K562 (cell line): ENCODE measurements at regions not wholly inside any gene's neighbourhood (a gene's known extent, or its start where the extent isn't known, plus 50 kb on each side); places are given as distances from the start of the nearest gene placed in this dataset.

Experiments
- ATAC-seq: fragments of 200-7000 bp; cut with Tn5 transposase; 3 replicates; pipeline ENCODE4 v1.9.1; 2020; ENCODE audit warnings: moderate library complexity
- BruUV-seq: library from RNA; stranded (reverse); fragments of 400-500 nt; replicated peaks from 2 replicates; lab custom pipeline; 2021; lab: Mats Ljungman, UMichigan
- CTCF ChIA-PET: fragments of 300-600 bp; formaldehyde crosslinking; extraction: SDS; loops from one replicate; lab custom pipeline; 2021; ENCODE audit warnings: low intra/inter-chr PET ratio; lab: Yijun Ruan, JAX
- POLR2A ChIA-PET: fragments of 300-600, 350-650 bp; sonication (Branson Sonifier 250); formaldehyde crosslinking; extraction: SDS; loops from one replicate; lab custom pipeline; 2021; ENCODE audit warnings: antibody characterized with exemption, inconsistent platforms; lab: Yijun Ruan, JAX
- DNase-seq, 4 experiments: peaks; one replicate each; pipeline versions ENCODE4 v3.0.0 to v3.0.0-alpha.2; 2011 to 2018; ENCODE audit warnings: low spot score in 3 of 4, mixed read lengths in 3 of 4; ENCODE audit errors: extremely low read depth in 1 of 4
- FAIRE-seq: peaks from 2 replicates; lab custom pipeline; 2011; peaks lifted over from hg19 to GRCh38; lab: Jason Lieb, UNC
- H2AFZ ChIP-seq: 2 replicates; pipeline ENCODE4 v1.6.0; 2011; ENCODE audit warnings: low read depth, low read length, control low read depth, inconsistent platforms
- H3K27ac ChIP-seq: fragments of 200-600 bp; 3 replicates; pipeline ENCODE4 v1.8.0; 2011; ENCODE audit warnings: low read depth, mild to moderate bottlenecking, control low read depth, inconsistent platforms, low read length, moderate library complexity, mixed read lengths; ENCODE audit errors: extremely low read depth
- H3K27me3 ChIP-seq, 2 experiments: fragments of 300-600 bp in 1 of 2; 2 replicates in 1 of 2; 3 replicates in 1 of 2; pipeline versions ENCODE4 v1.6.0 to v1.8.0; 2011; ENCODE audit warnings: inconsistent platforms in 2 of 2, low read length in 2 of 2, mild to moderate bottlenecking in 1 of 2, mixed read lengths in 1 of 2, moderate library complexity in 1 of 2; ENCODE audit not compliant: control insufficient read depth in 2 of 2, insufficient read depth in 2 of 2
- H3K36me3 ChIP-seq: fragments of 300-600 bp; 3 replicates; pipeline ENCODE4 v1.8.0; 2011; ENCODE audit warnings: mild to moderate bottlenecking, low read length, inconsistent platforms; ENCODE audit not compliant: control insufficient read depth, insufficient read depth
- H3K4me1 ChIP-seq, 2 experiments: fragments of 200-600 bp in 1 of 2; replicated peaks in 1 of 2; 2 replicates in 1 of 2; 3 replicates in 1 of 2; pipeline versions ENCODE4 v1.5.1 to v1.8.0; 2011; ENCODE audit warnings: inconsistent platforms in 2 of 2, low read length in 2 of 2, mild to moderate bottlenecking in 1 of 2, mixed read lengths in 1 of 2, moderate library complexity in 1 of 2; ENCODE audit not compliant: control insufficient read depth in 2 of 2, insufficient read depth in 2 of 2
- H3K4me2 ChIP-seq: 2 replicates; pipeline ENCODE4 v1.6.1; 2011; ENCODE audit warnings: low read length, control low read depth, inconsistent platforms, mixed read lengths; ENCODE audit not compliant: insufficient read depth
- H3K4me3 ChIP-seq: fragments of 200-600 bp; sonication (generic), shearing (Covaris generic); 2 replicates; pipeline ENCODE4 v1.5.1; 2016; ENCODE audit warnings: control low read depth, inconsistent platforms
- H3K79me2 ChIP-seq: fragments of 200-600 bp; 3 replicates; pipeline ENCODE4 v1.8.0; 2011; ENCODE audit warnings: low read length, inconsistent platforms; ENCODE audit not compliant: control insufficient read depth, insufficient read depth
- H3K9ac ChIP-seq, 2 experiments: 2 replicates each; pipeline versions ENCODE4 v1.6.0 to v1.6.1; 2011; ENCODE audit warnings: low read depth in 2 of 2, low read length in 2 of 2, control low read depth in 1 of 2, inconsistent platforms in 1 of 2, mild to moderate bottlenecking in 1 of 2, mixed read lengths in 1 of 2; ENCODE audit not compliant: insufficient read depth in 1 of 2
- H3K9me1 ChIP-seq: one replicate; pipeline ENCODE4 v1.6.0; 2011; ENCODE audit warnings: inconsistent platforms, mild to moderate bottlenecking, low read length, moderate library complexity; ENCODE audit not compliant: control insufficient read depth, insufficient read depth
- H3K9me3 ChIP-seq: replicated peaks from 2 replicates; pipeline ENCODE4 v1.5.1; 2011; ENCODE audit warnings: low read depth, low read length, inconsistent platforms; ENCODE audit not compliant: control insufficient read depth, insufficient read depth
- H4K20me1 ChIP-seq: replicated peaks from 2 replicates; pipeline ENCODE4 v1.6.1; 2011; ENCODE audit warnings: low read length, inconsistent platforms, mixed read lengths; ENCODE audit not compliant: control insufficient read depth, insufficient read depth
- ASH1L ChIP-seq: fragments of 450-650 bp; IDR thresholded peaks from 2 replicates; pipeline ENCODE4 v1.6.1; 2018; ENCODE audit warnings: borderline replicate concordance, mild to moderate bottlenecking, low read depth; ENCODE audit not compliant: partially characterized antibody
- CHD1 ChIP-seq: fragments of 200-600 bp; sonication (generic); IDR thresholded peaks from one replicate; pipeline ENCODE4 v1.6.1; 2012; ENCODE audit warnings: mild to moderate bottlenecking, moderate library complexity, low read length, inconsistent platforms
- ELF1 ChIP-seq: fragments of 200-800 bp; sonication (Bioruptor generic); IDR thresholded peaks from 2 replicates; pipeline ENCODE4 v1.6.1; 2016; ENCODE audit warnings: missing genetic modification characterization, missing compliant biosample characterization
- GTF2F1 ChIP-seq: IDR thresholded peaks from 2 replicates; pipeline ENCODE4 v1.6.1; 2011; ENCODE audit warnings: low read depth, low read length, improper control_type of control experiment
- IRF2 ChIP-seq: sonication (generic); formaldehyde crosslinking; IDR thresholded peaks from 2 replicates; pipeline ENCODE4 v1.8.1; 2022; ENCODE audit warnings: mild to moderate bottlenecking, missing genetic modification reagents
- NFXL1 ChIP-seq: fragments of 450-650 bp; formaldehyde crosslinking; IDR thresholded peaks from 2 replicates; pipeline ENCODE4 v1.4.0; 2021; ENCODE audit warnings: mild to moderate bottlenecking
- POLR2AphosphoS2 ChIP-seq: IDR thresholded peaks from 2 replicates; pipeline ENCODE4 v1.6.1; 2012; ENCODE audit warnings: low read length, improper control_type of control experiment
- SLC30A9 ChIP-seq: fragments of 250-450 bp; sonication (Bioruptor Pico); IDR thresholded peaks from 2 replicates; pipeline ENCODE4 v1.8.0; 2022; ENCODE audit warnings: mild to moderate bottlenecking, moderate library complexity
- SMAD4 ChIP-seq: fragments of 250-450 bp; sonication (Bioruptor Pico); conservative IDR thresholded peaks from 2 replicates; pipeline ENCODE4 v1.8.0; 2021; ENCODE audit warnings: inconsistent platforms, mild to moderate bottlenecking, moderate library complexity
- SMARCC2 ChIP-seq: fragments of 450-650 bp; IDR thresholded peaks from 2 replicates; pipeline ENCODE4 v1.6.1; 2017; ENCODE audit warnings: antibody characterized with exemption, moderate library complexity, mild to moderate bottlenecking, low read depth
- SMARCE1 ChIP-seq: fragments of 450-650 bp; IDR thresholded peaks from 2 replicates; pipeline ENCODE4 v1.7.1; 2016; ENCODE audit warnings: mild to moderate bottlenecking
- TFAP4 ChIP-seq: sonication (generic); formaldehyde crosslinking; IDR thresholded peaks from 2 replicates; pipeline ENCODE4 v1.8.0; 2022; ENCODE audit warnings: missing genetic modification reagents, mild to moderate bottlenecking, moderate library complexity, borderline replicate concordance
- ZFP91 ChIP-seq: sonication (generic); formaldehyde crosslinking; IDR thresholded peaks from 2 replicates; pipeline ENCODE4 v1.8.0; 2022; ENCODE audit warnings: mild to moderate bottlenecking, missing genetic modification reagents
- ZNF398 ChIP-seq: fragments of 250-450 bp; sonication (Bioruptor Pico); IDR thresholded peaks from 2 replicates; pipeline ENCODE4 v1.8.0; 2021; ENCODE audit warnings: moderate library complexity, mild to moderate bottlenecking, inconsistent platforms
- ZNF436 ChIP-seq: fragments of 250-450, 450-650 bp; sonication (Bioruptor Pico); formaldehyde crosslinking; IDR thresholded peaks from 2 replicates; pipeline ENCODE4 v1.7.0; 2020; ENCODE audit warnings: mild to moderate bottlenecking
- ZNF444 ChIP-seq: fragments of 250-450 bp; sonication (Bioruptor Pico); IDR thresholded peaks from 2 replicates; pipeline ENCODE4 v1.4.0; 2020; ENCODE audit warnings: mild to moderate bottlenecking, moderate library complexity
- ZNF76 ChIP-seq: fragments of 250-450 bp; sonication (Bioruptor Pico); IDR thresholded peaks from 2 replicates; pipeline ENCODE4 v1.4.0; 2020; ENCODE audit warnings: mild to moderate bottlenecking, moderate library complexity, borderline replicate concordance
- ZNF77 ChIP-seq: fragments of 250-450 bp; sonication (Bioruptor Pico); IDR thresholded peaks from 2 replicates; pipeline ENCODE4 v1.5.0; 2020
- WGBS: fragments of 100-300 bp; shearing (Covaris generic); methylation state at CpG from one replicate; pipeline ENCODE4 v1.1.6; 2016; ENCODE audit warnings: low coverage, mixed read lengths; ENCODE audit not compliant: insufficient coverage; ENCODE audit errors: missing lambda C conversion rate; 5-methylcytosine and 5-hydroxymethylcytosine counted together
- in situ Hi-C: fragments of 300-500 bp; cut with MboI; formaldehyde crosslinking; loops from 4 replicates; pipeline ENCODE4 v1.15.0; 2018; ENCODE audit warnings: inconsistent platforms, mixed read lengths
- intact Hi-C: fragments of 100-400 bp; cut with micrococcal nuclease; formaldehyde crosslinking; loops from 2 replicates; pipeline ENCODE4 v1.14.2; 2022

- no peak for DNase-seq
- Histone ChIP-seq H3K4me1 (peaks cover 0 to 4% of the 10 kb centered on the region in 2 experiments; a peak in 1 of 5 replicates), H3K9ac (no peak overlapping the region; a peak in 1 of 4 replicates), H3K9me1 (no peaks in the 10 kb centered on the region), H3K79me2 (no peaks in the 10 kb centered on the region), H3K9me3 (no peaks in the 10 kb centered on the region), H3K4me2 (no peak overlapping the region), H3K27me3 (peaks cover 78 to 83% of the 10 kb centered on the region in 2 experiments), H3K36me3 (no peaks in the 10 kb centered on the region), H4K20me1 (peaks cover 19% of the 10 kb centered on the region), H2AFZ (no peak overlapping the region), H3K27ac (no peak overlapping the region), H3K4me3 (no peak overlapping the region)
- POLR2A ChIA-PET: no interaction called here
- intact Hi-C loops (no loop called here), in situ Hi-C loops (no loop called here)
- FAIRE-seq: no peak
- no peak for ATAC-seq
- CTCF ChIA-PET: no interaction called here
- no TSS peak for BruUV-seq
- 1% methylated on average over 23 of the region's 23 CpGs for WGBS
- TF ChIP-seq GTF2F1 (no peak), CHD1 (no peak), SMAD4 (CRISPR knock-in tag) (no peak), ELF1 (tag) (no peak), NFXL1 (CRISPR knock-in tag) (no peak), ZNF436 (CRISPR knock-in tag) (no peak), SMARCE1 (no peak), ZNF76 (CRISPR knock-in tag) (no peak), ZNF398 (CRISPR knock-in tag) (no peak), SLC30A9 (no peak), ZNF77 (no peak), ZFP91 (CRISPR knock-in tag) (no peak), IRF2 (no peak), ZNF444 (CRISPR knock-in tag) (no peak), ASH1L (no peak), TFAP4 (CRISPR knock-in tag) (no peak), SMARCC2 (no peak), POLR2AphosphoS2 (no peak)
Measured at GRCh38 chr6:169162249-169162648, 91.4 kb downstream of the THBS2 start.
